ENCODE measurements at regions not wholly inside any gene's neighbourhood (a gene's known extent, or its start where the extent isn't known, plus 50 kb on each side); places are given as distances from the start of the nearest gene placed in this dataset.

DNA sequence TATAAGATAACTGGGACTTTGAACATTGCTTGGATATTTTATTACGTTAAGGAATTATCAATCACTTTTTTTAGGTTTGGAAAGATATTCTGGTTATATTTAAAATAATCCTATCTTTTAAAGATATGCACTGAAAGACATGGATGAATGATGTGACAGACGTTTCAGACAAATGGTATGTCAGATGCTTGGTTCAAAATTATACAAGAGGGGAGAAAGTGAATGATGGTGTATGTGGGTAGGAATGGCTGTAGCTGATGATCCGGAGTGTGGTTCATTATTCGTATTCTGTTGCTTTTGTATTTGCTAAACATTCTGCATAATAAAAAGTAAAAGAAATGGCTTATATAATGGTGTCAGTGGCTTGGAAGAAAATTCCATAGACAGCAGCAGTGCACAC is 51.0 kb upstream of the SNRPB2 start:
- no peak overlapping the region for H3K27ac ChIP-seq (ENCODE audit: low read depth, low read length)
- no peak overlapping the region for H3K4me3 ChIP-seq (ENCODE audit: low read depth, low read length)
- H3K9me3 ChIP-seq (ENCODE audit: control insufficient read depth, insufficient read depth, low read length) = peaks cover 3% of the 10 kb centered on the region
- H3K27me3 ChIP-seq (ENCODE audit: control insufficient read depth, insufficient read depth, low read length) = no peaks in the 10 kb centered on the region
- WGBS (ENCODE audit: insufficient coverage) = 56% methylated on average over 1 of the region's 4 CpGs
- no peaks in the 10 kb centered on the region for H3K36me3 ChIP-seq (ENCODE audit: control insufficient read depth, insufficient read depth, low read length)
- H3K4me1 ChIP-seq (ENCODE audit: control insufficient read depth, insufficient read depth, low read length) = no peaks in the 10 kb centered on the region
- peak in 1 of 6 donors; percentile 86 for DNase-seq (ENCODE audit: low read depth in 4 of 6, low spot score in 6 of 6)

DNA sequence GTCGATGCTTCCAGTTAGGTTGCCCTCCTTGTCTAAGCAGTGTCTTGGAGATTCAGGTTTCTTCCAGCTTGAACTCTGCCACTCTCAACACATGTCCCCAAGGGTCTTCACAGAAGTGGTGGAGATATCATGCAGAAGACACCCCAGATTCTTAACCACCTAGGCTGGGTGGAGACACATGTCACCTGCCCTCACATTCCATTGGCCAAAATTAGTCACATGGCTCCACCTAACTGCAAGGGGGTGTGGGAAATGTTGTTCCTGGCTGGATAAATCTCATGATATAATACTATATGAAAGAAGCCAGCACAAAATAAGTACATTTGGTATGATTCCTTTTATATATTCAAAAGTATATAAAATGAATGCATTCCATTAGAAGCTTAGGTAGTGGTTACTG is 52.9 kb upstream of the SNRPB2 start:
- DNase-seq (ENCODE audit: low read depth in 4 of 6, low spot score in 6 of 6) = no peak

DNA sequence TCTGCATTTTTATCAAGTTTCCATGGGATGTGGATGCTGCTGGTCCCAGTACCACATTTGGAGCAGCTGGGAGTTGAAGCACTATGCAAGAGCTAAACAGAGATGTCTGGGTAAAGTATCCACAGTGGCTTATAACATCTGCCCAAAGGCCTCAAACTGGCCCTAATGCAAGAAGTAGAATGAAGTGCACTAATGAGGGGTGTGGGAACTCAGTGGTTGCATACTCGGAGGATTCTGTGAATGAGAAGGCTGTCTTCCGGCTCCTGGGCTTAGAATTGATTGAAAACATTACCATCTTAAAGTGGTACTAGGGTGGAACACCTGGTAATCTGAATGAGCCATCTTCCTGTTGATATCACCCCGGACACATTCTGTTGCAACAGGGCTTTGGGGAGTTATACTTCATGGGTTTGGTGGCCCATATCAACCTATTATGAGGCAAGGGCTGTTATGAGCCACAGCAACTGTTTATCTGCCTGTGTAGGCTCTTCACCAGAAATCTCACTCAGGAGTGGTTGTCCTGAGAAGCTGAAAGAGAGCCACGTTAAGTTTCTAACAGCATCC is 54.7 kb upstream of the SNRPB2 start:
- no peaks in the 10 kb centered on the region for H3K27me3 ChIP-seq (ENCODE audit: control insufficient read depth, insufficient read depth, low read length)
- H3K4me3 ChIP-seq (ENCODE audit: low read depth, low read length) = no peak overlapping the region
- H3K9me3 ChIP-seq (ENCODE audit: control insufficient read depth, insufficient read depth, low read length) = peaks cover 3% of the 10 kb centered on the region
- no peak for DNase-seq (ENCODE audit: low read depth in 4 of 6, low spot score in 6 of 6)
- no peaks in the 10 kb centered on the region for H3K4me1 ChIP-seq (ENCODE audit: control insufficient read depth, insufficient read depth, low read length)
- 90% methylated on average over 2 of the region's 4 CpGs for WGBS (ENCODE audit: insufficient coverage)
- H3K27ac ChIP-seq (ENCODE audit: low read depth, low read length) = no peak overlapping the region
- H3K36me3 ChIP-seq (ENCODE audit: control insufficient read depth, insufficient read depth, low read length) = no peaks in the 10 kb centered on the region

More for the DNA sequence above, 52.9 kb upstream of the SNRPB2 start:
- no peaks in the 10 kb centered on the region for H3K4me1 ChIP-seq (ENCODE audit: control insufficient read depth, insufficient read depth, low read length)
- no peak overlapping the region for H3K27ac ChIP-seq (ENCODE audit: low read depth, low read length)
- H3K27me3 ChIP-seq (ENCODE audit: control insufficient read depth, insufficient read depth, low read length) = no peaks in the 10 kb centered on the region
- 80% methylated on average over 1 of the region's 1 CpG for WGBS (ENCODE audit: insufficient coverage)
- peaks cover 3% of the 10 kb centered on the region for H3K9me3 ChIP-seq (ENCODE audit: control insufficient read depth, insufficient read depth, low read length)
- H3K4me3 ChIP-seq (ENCODE audit: low read depth, low read length) = no peak overlapping the region
- no peaks in the 10 kb centered on the region for H3K36me3 ChIP-seq (ENCODE audit: control insufficient read depth, insufficient read depth, low read length)

DNA sequence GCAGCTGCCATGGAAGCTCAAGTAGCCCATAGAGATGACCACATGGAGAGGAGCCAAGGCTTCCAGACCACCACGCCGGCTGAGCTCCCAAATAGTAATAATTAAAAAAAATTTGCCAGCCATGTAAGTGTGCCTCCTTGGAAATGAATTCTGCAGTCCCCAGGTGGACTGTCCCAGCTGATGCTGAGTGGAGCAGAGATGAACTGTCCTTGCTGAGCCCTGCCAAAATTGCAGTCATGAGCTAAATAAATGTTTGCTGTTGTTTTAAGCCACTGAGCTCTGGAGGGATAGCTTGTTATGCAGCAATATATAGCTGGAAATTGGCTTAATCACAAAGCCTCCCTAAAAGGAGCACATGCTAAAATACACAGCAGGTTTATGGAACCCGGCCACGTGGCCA is 55.6 kb upstream of the SNRPB2 start:
- H3K4me3 ChIP-seq (ENCODE audit: low read depth, low read length) = no peak overlapping the region
- no peak overlapping the region for H3K27ac ChIP-seq (ENCODE audit: low read depth, low read length)
- H3K4me1 ChIP-seq (ENCODE audit: control insufficient read depth, insufficient read depth, low read length) = no peaks in the 10 kb centered on the region
- H3K9me3 ChIP-seq (ENCODE audit: control insufficient read depth, insufficient read depth, low read length) = peaks cover 3% of the 10 kb centered on the region
- H3K27me3 ChIP-seq (ENCODE audit: control insufficient read depth, insufficient read depth, low read length) = no peaks in the 10 kb centered on the region
- DNase-seq (ENCODE audit: low read depth in 4 of 6, low spot score in 6 of 6) = no peak
- no peaks in the 10 kb centered on the region for H3K36me3 ChIP-seq (ENCODE audit: control insufficient read depth, insufficient read depth, low read length)
- no CpG with 5 or more reads among the region's 4 CpGs for WGBS (ENCODE audit: insufficient coverage)

DNA sequence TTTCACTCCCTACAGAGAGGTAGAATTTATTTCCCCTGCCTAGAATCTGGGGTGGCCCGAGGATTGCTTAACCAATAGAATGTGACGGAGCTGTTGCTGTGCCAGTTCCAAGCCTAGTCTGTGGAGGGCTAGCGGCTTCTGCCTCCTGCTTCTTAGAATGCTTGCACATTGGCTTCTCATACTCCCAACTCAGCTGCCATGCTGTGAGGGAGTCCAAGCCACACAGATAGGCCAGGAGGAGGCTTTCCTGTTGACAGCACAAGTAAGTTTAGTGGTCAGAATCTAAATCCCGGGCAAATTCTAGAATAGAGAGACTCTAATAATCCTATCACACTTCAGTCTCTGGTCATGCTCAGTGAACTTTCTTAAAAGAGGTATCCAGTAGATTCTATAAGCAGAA is 57.5 kb upstream of the SNRPB2 start:
- Histone ChIP-seq H3K4me1 (ENCODE audit: control insufficient read depth, insufficient read depth, low read length) (no peaks in the 10 kb centered on the region), H3K9me3 (ENCODE audit: control insufficient read depth, insufficient read depth, low read length) (peaks cover 3% of the 10 kb centered on the region), H3K27ac (ENCODE audit: low read depth, low read length) (no peak overlapping the region), H3K36me3 (ENCODE audit: control insufficient read depth, insufficient read depth, low read length) (no peaks in the 10 kb centered on the region), H3K4me3 (ENCODE audit: low read depth, low read length) (no peak overlapping the region), H3K27me3 (ENCODE audit: control insufficient read depth, insufficient read depth, low read length) (no peaks in the 10 kb centered on the region)
- no peak for DNase-seq (ENCODE audit: low read depth in 4 of 6, low spot score in 6 of 6)
- 65% methylated on average over 2 of the region's 4 CpGs for whole genome bisulfite sequencing (ENCODE audit: insufficient coverage)

DNA sequence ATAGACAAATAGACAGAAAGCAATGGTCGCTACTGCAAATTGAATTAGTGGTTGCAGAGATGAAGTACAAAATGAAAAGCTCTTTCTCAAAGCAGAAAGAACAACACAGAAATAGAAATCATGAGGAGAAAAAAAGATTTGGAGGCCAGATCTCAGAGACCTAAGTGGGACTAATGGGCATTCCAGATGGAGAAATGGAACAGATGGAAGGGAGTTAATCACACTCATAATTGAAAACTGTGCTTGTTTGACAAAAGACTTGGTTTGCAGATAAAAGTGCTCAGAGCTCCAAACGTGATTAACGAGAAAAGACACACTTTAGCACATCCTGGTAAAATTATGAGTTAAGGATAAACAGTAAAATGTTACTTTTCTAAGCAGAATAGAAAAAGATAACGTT is 58.1 kb upstream of the SNRPB2 start:
- no CpG with 5 or more reads among the region's 4 CpGs for WGBS (ENCODE audit: insufficient coverage)
- DNase-seq (ENCODE audit: low read depth in 4 of 6, low spot score in 6 of 6) = peak in 1 of 6 donors; percentile 49
- H3K36me3 ChIP-seq (ENCODE audit: control insufficient read depth, insufficient read depth, low read length) = no peaks in the 10 kb centered on the region
- H3K27ac ChIP-seq (ENCODE audit: low read depth, low read length) = no peak overlapping the region
- H3K4me3 ChIP-seq (ENCODE audit: low read depth, low read length) = no peak overlapping the region
- H3K4me1 ChIP-seq (ENCODE audit: control insufficient read depth, insufficient read depth, low read length) = no peaks in the 10 kb centered on the region
- no peaks in the 10 kb centered on the region for H3K27me3 ChIP-seq (ENCODE audit: control insufficient read depth, insufficient read depth, low read length)
- peaks cover 3% of the 10 kb centered on the region for H3K9me3 ChIP-seq (ENCODE audit: control insufficient read depth, insufficient read depth, low read length)

DNA sequence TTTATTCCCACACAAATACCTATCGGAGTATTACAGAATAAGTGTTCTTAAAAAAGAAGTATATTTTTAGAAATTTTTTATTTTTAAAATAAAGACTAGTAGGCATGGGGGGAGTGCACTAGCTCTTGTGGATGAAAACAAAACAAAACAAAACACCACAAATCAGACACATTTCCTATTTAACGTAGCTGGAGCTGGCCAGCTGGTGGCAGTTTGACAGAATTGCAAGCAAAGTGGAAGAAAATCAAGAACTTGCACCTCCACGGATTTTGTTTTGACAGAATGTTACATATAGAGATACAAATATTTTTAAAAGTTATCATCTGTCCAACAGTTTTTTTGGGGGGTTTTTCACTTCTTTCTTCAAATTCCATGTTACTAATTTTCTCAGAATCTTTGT is 63.6 kb upstream of the SNRPB2 start:
- H3K36me3 ChIP-seq (ENCODE audit: control insufficient read depth, insufficient read depth, low read length) = no peaks in the 10 kb centered on the region
- DNase-seq (ENCODE audit: low read depth in 4 of 6, low spot score in 6 of 6) = no peak
- WGBS (ENCODE audit: insufficient coverage) = no CpG with 5 or more reads among the region's 3 CpGs
- no peak overlapping the region for H3K4me3 ChIP-seq (ENCODE audit: low read depth, low read length)
- peaks cover 9% of the 10 kb centered on the region for H3K4me1 ChIP-seq (ENCODE audit: control insufficient read depth, insufficient read depth, low read length)
- no peaks in the 10 kb centered on the region for H3K27me3 ChIP-seq (ENCODE audit: control insufficient read depth, insufficient read depth, low read length)
- no peak overlapping the region for H3K27ac ChIP-seq (ENCODE audit: low read depth, low read length)
- no peaks in the 10 kb centered on the region for H3K9me3 ChIP-seq (ENCODE audit: control insufficient read depth, insufficient read depth, low read length)

DNA sequence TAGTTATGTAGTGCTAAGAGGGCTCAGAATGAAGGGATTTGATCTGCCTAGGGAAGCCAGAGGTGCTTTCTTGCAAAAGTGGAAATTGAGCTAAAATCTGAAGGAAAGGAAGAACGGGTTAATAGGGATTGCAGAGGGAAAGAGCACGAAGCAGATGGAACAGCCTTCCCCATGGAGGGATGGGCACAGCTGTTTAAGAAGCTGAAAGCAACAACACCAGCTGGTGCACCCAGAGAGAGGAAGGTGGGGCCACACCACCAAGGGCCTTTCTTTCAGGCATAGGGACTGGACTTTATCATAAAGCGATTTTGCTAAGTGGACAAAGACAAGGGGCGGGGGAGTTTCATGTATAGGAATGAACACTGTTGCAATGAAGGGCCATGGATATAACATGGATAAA is 65.8 kb upstream of the SNRPB2 start:
- Histone ChIP-seq H3K4me1 (ENCODE audit: control insufficient read depth, insufficient read depth, low read length) (peaks cover 9% of the 10 kb centered on the region), H3K27ac (ENCODE audit: low read depth, low read length) (no peak overlapping the region), H3K4me3 (ENCODE audit: low read depth, low read length) (no peak overlapping the region), H3K27me3 (ENCODE audit: control insufficient read depth, insufficient read depth, low read length) (no peaks in the 10 kb centered on the region), H3K9me3 (ENCODE audit: control insufficient read depth, insufficient read depth, low read length) (no peaks in the 10 kb centered on the region), H3K36me3 (ENCODE audit: control insufficient read depth, insufficient read depth, low read length) (no peaks in the 10 kb centered on the region)
- peak in 2 of 6 donors; percentile 44 to 59 for DNase-seq (ENCODE audit: low read depth in 4 of 6, low spot score in 6 of 6)
- 58% methylated on average over 4 of the region's 4 CpGs for WGBS (ENCODE audit: insufficient coverage)

DNA sequence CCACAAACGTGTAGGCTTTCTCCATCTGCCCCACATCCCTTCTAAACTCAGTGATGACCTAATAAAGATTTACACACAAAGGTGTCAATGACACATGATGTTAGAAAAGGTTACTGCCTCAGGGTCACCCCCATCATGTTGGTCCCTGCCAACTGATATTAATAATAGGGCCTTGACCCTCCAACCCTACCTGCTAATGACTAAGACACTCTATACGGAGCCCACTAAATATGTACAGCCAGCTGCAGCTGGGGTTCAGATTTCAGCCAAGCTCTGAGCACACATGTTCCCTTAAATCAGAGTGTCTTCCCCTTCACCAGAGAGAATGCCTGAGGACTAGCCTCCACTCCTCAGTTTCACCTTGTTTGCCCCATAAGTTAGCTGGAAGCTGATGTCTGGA is 67.4 kb upstream of the SNRPB2 start:
- peaks cover 9% of the 10 kb centered on the region for H3K4me1 ChIP-seq (ENCODE audit: control insufficient read depth, insufficient read depth, low read length)
- H3K4me3 ChIP-seq (ENCODE audit: low read depth, low read length) = no peak overlapping the region
- no peak for DNase-seq (ENCODE audit: low read depth in 4 of 6, low spot score in 6 of 6)
- no peaks in the 10 kb centered on the region for H3K36me3 ChIP-seq (ENCODE audit: control insufficient read depth, insufficient read depth, low read length)
- H3K27me3 ChIP-seq (ENCODE audit: control insufficient read depth, insufficient read depth, low read length) = no peaks in the 10 kb centered on the region
- peak overlapping the region; percentile 53 for H3K27ac ChIP-seq (ENCODE audit: low read depth, low read length)
- no peaks in the 10 kb centered on the region for H3K9me3 ChIP-seq (ENCODE audit: control insufficient read depth, insufficient read depth, low read length)
- WGBS (ENCODE audit: insufficient coverage) = no CpG with 5 or more reads among the region's 2 CpGs

DNA sequence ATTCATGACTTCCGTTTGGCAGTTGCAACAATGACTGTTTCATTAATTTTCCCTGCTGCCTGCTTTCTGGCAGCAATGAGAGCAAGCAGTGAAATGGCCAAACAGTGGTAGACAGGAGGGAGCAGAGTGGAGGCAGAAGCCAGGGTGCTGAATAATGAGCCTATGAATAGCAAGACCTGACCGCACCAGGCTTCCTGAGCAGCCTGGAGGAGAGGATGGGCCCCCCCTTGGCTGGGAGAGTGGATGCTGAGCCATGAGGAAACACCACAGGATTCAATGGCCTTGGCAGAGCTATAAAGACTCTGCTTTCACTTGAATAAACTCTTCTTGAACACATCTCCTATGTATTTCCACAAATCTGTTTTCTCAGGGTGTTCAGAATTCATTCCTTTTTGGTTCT is 68.1 kb upstream of the SNRPB2 start:
- Histone ChIP-seq H3K4me3 (ENCODE audit: low read depth, low read length) (no peak overlapping the region), H3K4me1 (ENCODE audit: control insufficient read depth, insufficient read depth, low read length) (peaks cover 9% of the 10 kb centered on the region), H3K36me3 (ENCODE audit: control insufficient read depth, insufficient read depth, low read length) (no peaks in the 10 kb centered on the region), H3K27me3 (ENCODE audit: control insufficient read depth, insufficient read depth, low read length) (no peaks in the 10 kb centered on the region), H3K9me3 (ENCODE audit: control insufficient read depth, insufficient read depth, low read length) (no peaks in the 10 kb centered on the region), H3K27ac (ENCODE audit: low read depth, low read length) (peak overlapping the region; percentile 53)
- DNase-seq (ENCODE audit: low read depth in 4 of 6, low spot score in 6 of 6) = peak; percentile 38 to 91 (median 52)
- WGBS (ENCODE audit: insufficient coverage) = 21% methylated on average over 2 of the region's 2 CpGs

Data from spinal cord (tissue), 9 donors.